ENCODE measurements at regions not wholly inside any gene's neighbourhood (a gene's known extent, or its start where the extent isn't known, plus 50 kb on each side); places are given as distances from the start of the nearest gene placed in this dataset.

GRCh38 chr9:78756813-78757510 is 460.0 kb downstream of the PSAT1 start:
- no peak for TF ChIP-seq CTCF (IDR thresholded peaks at IDR 0.05)
- no peak for TF ChIP-seq ZFX (IDR thresholded peaks at IDR 0.05; ENCODE audit: borderline replicate concordance)
- H3K27ac ChIP-seq: no peak overlapping the region

GRCh38 chr9:78763424-78763823 is 466.5 kb downstream of the PSAT1 start:
- TF ChIP-seq ZFX (IDR thresholded peaks at IDR 0.05; ENCODE audit: borderline replicate concordance) (no peak), CTCF (IDR thresholded peaks at IDR 0.05) (no peak)

GRCh38 chr9:78765861-78766260 is 468.9 kb downstream of the PSAT1 start:
- TF ChIP-seq CTCF (IDR thresholded peaks at IDR 0.05) (no peak), ZFX (IDR thresholded peaks at IDR 0.05; ENCODE audit: borderline replicate concordance) (no peak)
- H3K27ac ChIP-seq: no peak overlapping the region

More at GRCh38 chr9:78763424-78763823, 466.5 kb downstream of the PSAT1 start:
- H3K27ac ChIP-seq: no peak overlapping the region

GRCh38 chr9:78767490-78767889 is 470.6 kb downstream of the PSAT1 start:
- no peak for TF ChIP-seq CTCF (IDR thresholded peaks at IDR 0.05)
- TF ChIP-seq ZFX (IDR thresholded peaks at IDR 0.05; ENCODE audit: borderline replicate concordance): no peak

DNA sequence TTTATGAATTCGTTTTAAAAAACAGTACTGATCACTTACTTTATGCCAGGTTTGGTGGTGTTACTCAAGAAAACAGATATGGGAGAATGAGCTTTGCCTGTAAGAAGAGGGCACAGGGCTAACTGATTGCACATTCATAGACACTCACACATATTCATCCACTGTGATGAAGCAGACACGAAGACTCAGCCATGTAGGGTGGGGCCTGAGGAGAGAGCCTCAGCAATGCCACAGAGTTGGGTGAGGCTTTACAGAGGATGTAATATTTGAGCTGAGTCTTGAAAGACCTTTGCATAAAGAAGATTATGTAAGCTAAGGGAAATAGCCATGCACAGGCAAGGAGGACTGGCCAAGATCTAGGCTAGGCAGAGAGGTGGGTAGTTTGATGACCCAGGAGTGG is 472.8 kb downstream of the PSAT1 start:
- no peak overlapping the region for H3K27ac ChIP-seq
- TF ChIP-seq CTCF (IDR thresholded peaks at IDR 0.05) (no peak), ZFX (IDR thresholded peaks at IDR 0.05; ENCODE audit: borderline replicate concordance) (no peak)

More at GRCh38 chr9:78767490-78767889, 470.6 kb downstream of the PSAT1 start:
- H3K27ac ChIP-seq: no peak overlapping the region

DNA sequence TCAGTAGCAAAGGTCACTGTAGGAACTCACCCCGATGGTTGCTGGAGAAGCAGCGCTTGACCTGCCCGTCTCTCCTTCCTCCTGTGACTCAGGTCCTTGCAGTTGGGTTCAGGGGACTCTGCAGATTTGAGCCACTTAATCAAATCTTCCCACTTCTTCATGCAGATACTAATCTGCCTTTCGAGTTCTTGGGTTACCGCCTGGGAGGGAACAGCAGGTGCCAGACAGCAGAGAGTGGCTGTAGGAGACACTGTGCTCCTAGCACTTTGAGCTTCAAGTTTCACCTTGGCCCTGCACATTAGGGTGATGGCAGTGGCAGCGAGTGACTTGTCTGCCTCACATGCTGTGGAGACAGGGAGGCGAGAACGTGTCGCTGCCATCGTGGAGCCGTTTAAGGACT is 478.3 kb downstream of the PSAT1 start:
- no peak for TF ChIP-seq ZFX (IDR thresholded peaks at IDR 0.05; ENCODE audit: borderline replicate concordance)

DNA sequence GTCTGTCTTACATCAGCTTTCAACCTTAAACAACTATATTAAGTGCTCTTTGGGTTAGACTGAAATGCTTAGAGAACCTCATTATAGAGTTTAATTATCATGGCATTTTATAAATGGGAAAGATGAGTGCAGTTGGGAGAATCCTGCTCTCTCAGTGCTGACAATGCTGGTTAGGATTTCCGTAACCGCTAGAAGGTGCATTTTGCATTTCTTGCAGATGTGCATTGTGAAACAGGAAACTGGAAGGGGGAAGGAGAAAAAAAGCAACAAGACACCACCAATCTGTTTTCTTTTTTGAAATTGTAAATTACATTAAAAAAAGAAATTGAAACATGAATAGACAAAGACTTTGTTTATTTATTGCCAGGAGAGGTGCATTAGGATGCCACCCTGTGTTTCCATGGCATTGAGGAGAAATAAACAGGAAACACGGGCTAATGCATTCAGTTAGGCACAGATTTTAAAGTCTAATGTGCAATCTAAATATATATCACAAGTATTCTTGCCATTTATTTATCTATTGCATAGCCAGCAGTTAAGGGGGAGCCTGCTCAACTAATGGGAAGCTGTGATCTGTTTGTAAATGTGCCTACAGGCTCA is 478.9 kb downstream of the PSAT1 start:
- no peak overlapping the region for H3K27ac ChIP-seq
- TF ChIP-seq ZFX (IDR thresholded peaks at IDR 0.05; ENCODE audit: borderline replicate concordance) (no peak), CTCF (IDR thresholded peaks at IDR 0.05) (no peak)

More for the DNA sequence above, 478.3 kb downstream of the PSAT1 start:
- no peak overlapping the region for H3K27ac ChIP-seq

Data from 22Rv1 (cell line).